Uterus (tissue), 3 donors: ENCODE measurements at regions not wholly inside any gene's neighbourhood (a gene's known extent, or its start where the extent isn't known, plus 50 kb on each side); places are given as distances from the start of the nearest gene placed in this dataset.

Source experiments
- DNase-seq, 2 donors: peaks; one replicate each; pipeline ENCODE4 v3.0.0-alpha.2; 2019 to 2020
- H3K27ac ChIP-seq, 2 donors: fragments of 200-600 bp; sonication (generic); 1 replicate in 1 of 2; 2 replicates in 1 of 2; pipeline ENCODE4 v1.5.1; 2016 to 2018
- H3K27me3 ChIP-seq, 2 donors: fragments of 200-600 bp; sonication (generic); one replicate each; pipeline ENCODE4 v1.5.1; 2018 to 2019; ENCODE audit warnings: control low read depth in 1 of 2
- H3K36me3 ChIP-seq, 2 donors: fragments of 200-600 bp; sonication (generic); one replicate each; pipeline ENCODE4 v1.5.1; 2019; ENCODE audit warnings: control low read depth in 1 of 2
- H3K4me1 ChIP-seq, 2 donors: fragments of 200-600 bp; sonication (generic); one replicate each; pipeline ENCODE4 v1.5.1; 2018 to 2019; ENCODE audit warnings: control low read depth in 1 of 2
- H3K4me3 ChIP-seq, 2 donors: fragments of 200-600 bp; sonication (generic); 1 replicate in 1 of 2; 2 replicates in 1 of 2; pipeline ENCODE4 v1.5.1; 2018 to 2019; ENCODE audit warnings: mild to moderate bottlenecking in 1 of 2
- H3K9me3 ChIP-seq, 2 donors: fragments of 200-600 bp; sonication (generic); one replicate each; pipeline ENCODE4 v1.5.1; 2019; ENCODE audit warnings: control low read depth in 1 of 2
- POLR2A ChIP-seq, 2 donors: fragments of 450-650 bp; IDR thresholded peaks; one replicate each; pipeline ENCODE4 v1.6.1; 2016; ENCODE audit warnings: antibody characterized with exemption in 2 of 2, mild to moderate bottlenecking in 1 of 2, moderate library complexity in 1 of 2
- intact Hi-C: fragments of 100-400 bp; cut with DNase I; formaldehyde crosslinking; loops from one replicate; pipeline ENCODE4 v1.15.1; 2023; ENCODE audit warnings: low total_unique reads
- TF ChIP-seq, protein P1 (sequence below), 4 experiments: fragments of 200-600 bp in 2 of 4; fragments of 450-650 bp in 2 of 4; sonication (generic) in 2 of 4; IDR thresholded peaks; one replicate each; pipeline ENCODE4 v1.5.1; 2016 to 2019; ENCODE audit warnings: antibody characterized with exemption in 4 of 4, mild to moderate bottlenecking in 2 of 4, moderate library complexity in 1 of 4
- donor health status: DM: yes; HTN: yes; CAD: no.

DNA sequence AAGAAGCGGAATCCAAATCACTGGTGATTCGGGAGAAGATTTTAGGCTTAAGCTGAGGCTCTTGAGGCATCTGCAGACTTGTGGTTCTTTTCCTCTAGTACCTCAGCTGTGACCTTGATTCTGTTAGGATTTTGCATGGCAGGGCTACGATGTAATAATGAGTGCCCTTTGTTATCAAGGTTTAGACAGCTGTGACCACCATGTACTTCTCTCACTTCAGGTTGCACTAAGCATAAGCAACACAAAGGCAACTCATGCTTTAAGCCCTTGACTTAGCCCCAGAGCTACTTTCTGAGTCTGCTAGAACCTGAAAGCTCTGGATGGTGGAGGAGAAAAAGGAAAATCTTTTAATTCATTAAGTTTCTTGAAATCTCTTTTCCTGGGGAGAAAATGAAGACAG is 1052.3 kb upstream of the PHF14 start:
- H3K4me3 ChIP-seq, result no peak overlapping the region
- no peaks in the 10 kb centered on the region for H3K4me1 ChIP-seq
- H3K27ac ChIP-seq, result no peak overlapping the region
- no peaks in the 10 kb centered on the region for H3K36me3 ChIP-seq
- H3K27me3 ChIP-seq, result no peaks in the 10 kb centered on the region
- H3K9me3 ChIP-seq, result no peaks in the 10 kb centered on the region
- intact Hi-C loops, result no loop called here
- TF ChIP-seq POLR2A (IDR thresholded peaks at IDR 0.05), result no peak
- TF ChIP-seq, protein P1, sequence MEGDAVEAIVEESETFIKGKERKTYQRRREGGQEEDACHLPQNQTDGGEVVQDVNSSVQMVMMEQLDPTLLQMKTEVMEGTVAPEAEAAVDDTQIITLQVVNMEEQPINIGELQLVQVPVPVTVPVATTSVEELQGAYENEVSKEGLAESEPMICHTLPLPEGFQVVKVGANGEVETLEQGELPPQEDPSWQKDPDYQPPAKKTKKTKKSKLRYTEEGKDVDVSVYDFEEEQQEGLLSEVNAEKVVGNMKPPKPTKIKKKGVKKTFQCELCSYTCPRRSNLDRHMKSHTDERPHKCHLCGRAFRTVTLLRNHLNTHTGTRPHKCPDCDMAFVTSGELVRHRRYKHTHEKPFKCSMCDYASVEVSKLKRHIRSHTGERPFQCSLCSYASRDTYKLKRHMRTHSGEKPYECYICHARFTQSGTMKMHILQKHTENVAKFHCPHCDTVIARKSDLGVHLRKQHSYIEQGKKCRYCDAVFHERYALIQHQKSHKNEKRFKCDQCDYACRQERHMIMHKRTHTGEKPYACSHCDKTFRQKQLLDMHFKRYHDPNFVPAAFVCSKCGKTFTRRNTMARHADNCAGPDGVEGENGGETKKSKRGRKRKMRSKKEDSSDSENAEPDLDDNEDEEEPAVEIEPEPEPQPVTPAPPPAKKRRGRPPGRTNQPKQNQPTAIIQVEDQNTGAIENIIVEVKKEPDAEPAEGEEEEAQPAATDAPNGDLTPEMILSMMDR (IDR thresholded peaks at IDR 0.05), result no peak
- DNase-seq, result no peak

DNA sequence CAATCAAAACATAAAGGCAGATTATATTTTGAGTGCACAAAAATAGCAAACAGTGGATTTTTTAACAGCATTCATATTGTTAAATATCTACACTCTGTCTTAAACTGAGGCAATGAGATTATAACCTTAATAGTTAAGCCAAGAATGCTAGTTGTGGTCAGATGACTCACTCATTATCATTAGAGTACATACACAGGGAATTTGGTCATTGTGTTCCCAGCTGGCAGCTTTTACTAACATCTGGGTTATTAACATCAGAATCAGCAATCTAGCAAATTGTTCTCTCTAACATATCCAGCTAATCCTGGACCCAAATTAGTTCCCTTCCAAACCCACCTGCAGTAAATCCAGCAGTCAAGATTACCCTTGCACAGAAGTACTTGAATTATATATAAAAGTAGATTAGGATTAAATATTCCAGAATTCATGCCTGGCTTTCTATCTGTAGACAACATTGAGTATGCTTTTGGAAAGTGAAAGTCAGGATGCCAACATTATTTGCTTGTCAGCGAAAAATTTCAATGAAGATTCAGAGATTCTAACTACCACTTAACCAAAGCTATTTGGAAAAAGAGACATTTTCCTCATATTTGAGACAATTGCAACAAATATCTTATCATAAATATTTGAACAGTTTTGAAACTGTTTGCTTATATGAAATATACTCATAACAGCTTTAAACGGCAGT is 1035.6 kb upstream of the PHF14 start:
- intact Hi-C loops, result no loop called here
- DNase-seq, result no peak
- Histone ChIP-seq H3K4me1 (no peaks in the 10 kb centered on the region), H3K36me3 (no peaks in the 10 kb centered on the region), H3K27ac (no peak overlapping the region), H3K27me3 (no peaks in the 10 kb centered on the region), H3K9me3 (no peaks in the 10 kb centered on the region), H3K4me3 (no peak overlapping the region)
- TF ChIP-seq, protein P1 (IDR thresholded peaks at IDR 0.05), result no peak
- TF ChIP-seq POLR2A (IDR thresholded peaks at IDR 0.05), result no peak

DNA sequence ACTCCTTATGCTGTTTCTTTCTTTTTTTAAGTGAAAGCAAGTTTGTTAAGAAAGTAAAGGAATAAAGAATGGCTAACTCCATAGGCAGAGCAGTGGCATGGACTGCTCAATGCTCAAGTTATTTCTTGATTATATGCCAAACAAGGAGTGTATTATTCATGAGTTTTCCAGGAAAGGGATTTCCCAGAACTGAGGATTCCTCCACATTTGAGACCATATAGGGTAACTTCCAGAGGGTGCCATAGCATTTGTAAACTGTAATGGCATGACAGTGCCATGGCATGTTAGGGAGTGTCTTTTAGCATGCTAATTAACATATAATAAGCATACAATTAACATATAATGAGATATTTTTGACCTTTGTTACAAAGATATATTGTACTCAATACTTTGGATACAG is 1034.5 kb upstream of the PHF14 start:
- no peak overlapping the region for H3K27ac ChIP-seq
- no peaks in the 10 kb centered on the region for H3K36me3 ChIP-seq
- no peaks in the 10 kb centered on the region for H3K9me3 ChIP-seq
- no peak for DNase-seq
- TF ChIP-seq, protein P1 (IDR thresholded peaks at IDR 0.05), result no peak
- no peak for TF ChIP-seq POLR2A (IDR thresholded peaks at IDR 0.05)
- no peaks in the 10 kb centered on the region for H3K4me1 ChIP-seq
- H3K4me3 ChIP-seq, result no peak overlapping the region
- intact Hi-C loops, result no loop called here
- no peaks in the 10 kb centered on the region for H3K27me3 ChIP-seq

DNA sequence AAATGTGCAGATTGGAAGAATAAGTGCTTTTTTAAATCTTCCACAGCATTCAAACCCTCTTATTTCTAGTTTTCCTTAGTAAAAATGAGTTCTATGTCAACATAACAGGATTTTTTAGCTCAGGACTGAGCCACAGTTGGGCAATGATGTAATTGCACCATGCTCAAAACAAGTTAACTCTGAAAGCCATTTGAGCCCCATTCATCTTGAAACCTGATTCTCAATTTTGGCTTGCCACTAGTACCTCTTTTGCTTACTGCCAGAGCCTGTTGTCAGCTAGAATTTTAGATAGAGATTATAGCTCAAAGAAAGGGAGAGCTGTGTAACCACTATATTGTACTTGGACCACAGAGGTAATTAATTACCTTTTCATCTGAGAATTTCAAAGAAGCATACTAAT is 1028.5 kb upstream of the PHF14 start:
- Histone ChIP-seq H3K4me3 (no peak overlapping the region), H3K27ac (no peak overlapping the region), H3K27me3 (no peaks in the 10 kb centered on the region), H3K9me3 (no peaks in the 10 kb centered on the region), H3K4me1 (no peaks in the 10 kb centered on the region), H3K36me3 (no peaks in the 10 kb centered on the region)
- TF ChIP-seq POLR2A (IDR thresholded peaks at IDR 0.05), result no peak
- TF ChIP-seq, protein P1 (IDR thresholded peaks at IDR 0.05), result no peak
- intact Hi-C loops, result no loop called here
- no peak for DNase-seq

DNA sequence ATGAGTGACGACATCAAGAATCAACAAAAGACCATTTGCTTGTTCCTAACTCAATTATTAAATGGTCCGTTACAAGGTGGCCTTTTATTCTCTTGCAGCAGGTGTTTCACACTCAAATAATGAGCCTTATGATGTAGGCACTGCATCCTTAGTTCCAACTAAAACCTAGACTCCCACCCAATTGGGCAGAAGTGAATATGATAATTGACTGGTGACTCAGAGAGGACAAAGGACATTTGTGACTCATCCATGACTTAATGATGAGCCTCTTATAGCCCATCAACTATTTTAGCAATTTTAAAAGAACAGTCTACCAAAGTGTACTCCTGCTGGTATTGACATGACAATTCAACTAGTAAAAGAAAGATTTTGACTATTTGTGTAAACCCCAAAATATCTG is 1027.8 kb upstream of the PHF14 start:
- Histone ChIP-seq H3K4me1 (no peaks in the 10 kb centered on the region), H3K27me3 (no peaks in the 10 kb centered on the region), H3K9me3 (no peaks in the 10 kb centered on the region), H3K4me3 (no peak overlapping the region), H3K36me3 (no peaks in the 10 kb centered on the region), H3K27ac (no peak overlapping the region)
- intact Hi-C loops, result no loop called here
- TF ChIP-seq, protein P1 (IDR thresholded peaks at IDR 0.05), result no peak
- no peak for TF ChIP-seq POLR2A (IDR thresholded peaks at IDR 0.05)
- DNase-seq, result no peak
